HG03565 (cell line): ENCODE measurements at regions not wholly inside any gene's neighbourhood (a gene's known extent, or its start where the extent isn't known, plus 50 kb on each side); places are given as distances from the start of the nearest gene placed in this dataset.
"Not testable (repeated sequence)": the region's sequence is repeated elsewhere in the genome, so short reads cannot be mapped to it uniquely, and the experiment has no call there.

Experiments
- ATAC-seq: cut with Tn5 transposase; IDR thresholded peaks from one replicate; pipeline ENCODE4 v1.9.1; 2021; ENCODE audit warnings: mild to moderate bottlenecking, moderate library complexity; ENCODE audit not compliant: unreplicated experiment

DNA sequence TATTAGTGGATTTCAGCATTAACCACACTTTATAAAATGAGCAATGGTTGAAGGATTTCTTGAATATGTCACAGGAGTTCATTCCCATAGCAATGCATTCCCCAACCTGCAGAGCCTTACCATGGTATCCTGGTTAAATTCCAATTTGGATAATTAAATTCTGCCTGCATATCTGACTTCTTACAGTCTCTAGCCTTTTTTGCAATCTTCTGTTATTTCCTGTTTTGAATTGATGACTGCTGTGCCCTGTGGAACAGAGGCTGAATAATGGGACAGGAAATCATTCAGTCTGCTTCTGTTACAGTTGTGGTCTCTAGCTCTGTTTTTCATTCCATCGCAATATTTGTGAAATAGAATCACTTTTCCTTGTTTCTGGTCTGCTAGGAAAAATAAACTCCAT, 1823.9 kb downstream of the PLA2G4A start:
- no peak for ATAC-seq

- ATAC-seq = not testable (repeated sequence)
Observed at GRCh38 chr1:188655966-188656365, 1821.7 kb downstream of the BRINP3 start.

DNA sequence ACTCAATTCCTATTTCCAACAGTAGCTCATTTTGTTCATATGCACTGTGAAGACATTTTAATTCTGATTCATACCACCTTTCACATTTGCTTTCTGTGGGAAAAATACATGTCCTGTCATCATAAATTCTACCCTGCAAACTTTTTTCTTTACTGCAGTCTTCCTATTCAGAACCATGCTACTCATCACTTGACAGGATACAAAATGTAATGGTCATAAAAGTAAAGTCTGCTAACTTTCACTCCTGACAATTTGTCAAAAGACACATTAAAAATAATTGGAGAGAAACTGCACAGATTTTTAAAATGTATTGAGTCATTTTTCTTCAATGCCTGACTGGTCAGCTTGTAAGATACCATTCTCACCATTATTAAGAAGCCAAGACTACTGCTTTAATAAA, 1817.1 kb downstream of the BRINP3 start:
- ATAC-seq = no peak

DNA sequence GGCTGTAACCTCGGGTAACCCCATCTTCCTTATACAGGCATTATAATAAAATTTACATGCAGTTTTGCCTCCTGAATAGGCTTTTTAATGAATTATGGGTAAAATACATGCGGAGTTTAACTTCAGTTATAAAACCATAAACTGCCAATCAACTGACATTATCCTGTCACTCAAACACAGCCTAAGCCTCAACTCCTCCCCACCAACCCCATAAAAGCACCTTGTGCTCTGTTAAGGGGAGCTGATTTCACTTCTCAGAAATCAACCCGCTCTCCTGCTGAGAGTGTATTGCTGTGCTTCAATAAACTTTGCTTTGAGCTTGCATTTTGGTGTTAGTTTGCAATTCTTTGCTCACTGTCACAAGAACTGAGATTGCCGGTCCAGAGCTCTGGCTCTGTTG, 1812.2 kb downstream of the BRINP3 start:
- no peak for ATAC-seq

DNA sequence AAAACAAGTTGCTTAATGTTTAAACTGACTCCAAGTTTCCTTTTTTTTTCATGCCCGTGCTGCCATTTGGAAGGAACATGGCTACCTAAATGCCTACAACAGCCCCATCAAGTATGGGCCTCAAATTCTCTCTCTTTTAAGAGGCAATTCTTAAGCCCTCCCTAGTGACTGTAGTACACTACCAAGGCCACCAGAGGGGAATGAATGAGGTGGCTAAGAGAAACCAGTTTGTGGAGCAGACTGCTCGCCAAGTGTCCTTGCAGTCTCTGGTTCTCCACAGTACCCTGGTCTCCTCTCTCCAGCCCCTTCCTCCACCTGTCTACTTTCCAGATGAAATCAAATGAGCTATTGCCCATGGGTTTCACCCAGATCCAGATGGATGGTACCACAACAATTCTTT, 1809.6 kb downstream of the BRINP3 start:
- no peak for ATAC-seq

GRCh38 chr1:188669728-188670382, 1807.8 kb downstream of the BRINP3 start:
- no peak for ATAC-seq

DNA sequence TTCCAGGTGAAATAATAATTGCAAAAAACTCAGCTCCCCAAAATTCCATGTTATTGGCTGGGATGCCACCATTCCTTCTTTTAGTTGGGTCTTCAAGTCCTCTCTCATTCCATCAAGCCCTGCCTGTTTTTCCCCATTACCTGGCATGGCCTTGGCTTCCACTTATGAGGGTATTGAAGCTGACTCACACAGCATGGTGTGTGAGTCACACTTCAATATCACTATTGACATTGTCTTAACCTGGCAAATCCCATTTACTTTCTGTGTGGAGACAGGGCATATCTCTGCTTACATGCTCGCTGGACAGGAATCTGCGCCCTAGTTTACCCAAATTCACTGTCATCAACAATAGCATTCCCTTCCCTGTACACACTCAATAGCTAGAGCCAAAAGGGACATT, 1806.8 kb downstream of the BRINP3 start:
- no peak for ATAC-seq

DNA sequence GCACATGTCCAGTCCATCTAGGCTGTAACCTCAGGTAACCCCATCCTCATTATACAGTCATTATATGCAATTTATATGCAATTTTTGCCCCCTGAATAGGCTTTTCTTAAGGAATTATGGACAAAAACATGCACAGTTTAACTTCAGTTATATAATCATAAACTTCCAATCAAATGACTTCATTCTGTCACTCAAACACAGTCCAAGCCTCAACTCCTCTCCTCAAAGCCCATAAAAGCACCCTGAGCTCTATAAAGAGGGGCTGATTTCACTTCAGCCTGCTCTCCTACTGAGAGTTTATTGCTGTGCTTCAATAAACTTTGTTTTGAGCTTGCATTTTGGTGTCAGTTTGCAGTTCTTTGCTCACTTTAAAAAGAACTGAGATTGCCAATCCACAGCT, 1805.5 kb downstream of the BRINP3 start:
- no peak for ATAC-seq

DNA sequence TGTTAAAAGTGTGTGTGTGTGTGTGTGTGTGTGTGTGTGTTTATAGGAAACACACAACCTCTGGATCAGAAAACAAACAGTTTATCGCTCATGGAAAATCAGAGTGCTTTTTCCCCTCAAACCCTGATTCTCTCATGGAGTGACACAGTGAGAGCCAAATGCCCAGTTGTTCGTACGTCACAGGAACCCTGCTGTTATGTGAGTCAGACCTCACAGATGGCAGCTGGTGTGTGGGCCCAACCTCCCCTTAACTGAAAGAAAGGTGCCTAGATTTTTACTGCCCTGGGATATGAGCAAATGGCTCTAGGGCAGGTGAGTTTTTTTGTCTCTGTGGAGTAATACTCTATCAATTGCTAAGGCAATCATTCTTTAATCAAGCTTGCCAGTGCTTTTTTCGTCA, 1788.1 kb downstream of the BRINP3 start:
- no peak for ATAC-seq

DNA sequence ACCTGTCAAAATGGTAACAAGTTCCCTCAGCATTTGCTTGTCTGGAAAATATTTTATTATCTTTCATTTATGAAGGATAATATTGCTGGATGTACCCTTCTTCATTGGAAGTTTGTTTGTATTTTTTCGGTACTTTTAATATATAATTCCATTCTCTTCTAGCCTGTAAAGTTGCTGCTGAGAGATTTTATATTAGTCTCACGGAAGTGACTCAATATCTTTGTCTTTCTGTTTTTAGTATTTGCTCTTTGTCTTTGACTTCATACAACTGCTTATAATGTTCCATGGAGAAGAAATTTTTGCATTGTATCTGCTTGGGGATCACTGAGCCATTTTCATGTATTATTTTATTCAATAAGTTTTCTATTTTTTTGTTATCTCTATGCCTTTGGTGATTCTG, 1777.5 kb downstream of the BRINP3 start:
- no peak for ATAC-seq

DNA sequence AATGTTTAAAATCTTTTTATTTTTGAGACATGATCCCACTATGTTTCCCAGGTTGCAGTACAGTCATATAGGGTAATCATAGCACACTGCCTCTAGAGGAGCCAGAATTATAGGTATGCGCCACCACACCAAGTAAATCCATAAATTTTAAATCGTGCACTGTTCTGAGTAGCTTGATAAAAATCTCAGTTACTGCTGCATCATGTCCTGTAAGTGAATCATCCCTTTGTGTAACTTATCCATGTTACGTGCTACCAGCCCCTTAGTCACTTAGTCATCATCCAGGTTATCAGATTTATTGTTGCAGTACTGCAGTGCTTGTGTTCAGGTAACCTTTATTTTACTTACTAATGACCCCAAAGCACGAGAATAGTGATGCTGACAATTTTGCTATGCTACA, 1770.9 kb downstream of the BRINP3 start:
- ATAC-seq = no peak

- no peak for ATAC-seq
Observed at GRCh38 chr1:188708795-188709535, 1768.7 kb downstream of the BRINP3 start.

DNA sequence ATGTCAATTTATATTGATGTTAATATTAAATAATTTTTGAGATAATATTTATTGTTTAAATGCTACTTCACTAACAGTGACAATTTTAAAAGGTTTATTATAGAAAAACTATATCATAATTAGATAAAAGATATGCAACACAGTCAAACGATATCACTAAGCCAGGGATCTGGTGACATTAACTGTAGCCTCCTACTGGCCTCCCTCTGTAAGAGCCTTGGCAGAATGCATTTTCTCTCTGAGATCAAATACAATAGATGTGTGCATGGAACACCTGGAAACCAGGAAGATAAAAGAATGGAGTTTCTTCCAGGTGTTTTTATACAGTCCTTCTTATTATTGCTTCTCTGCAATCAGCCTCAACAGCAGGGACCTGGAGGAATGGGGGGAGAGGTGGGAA, 1762.1 kb downstream of the BRINP3 start:
- no peak for ATAC-seq

DNA sequence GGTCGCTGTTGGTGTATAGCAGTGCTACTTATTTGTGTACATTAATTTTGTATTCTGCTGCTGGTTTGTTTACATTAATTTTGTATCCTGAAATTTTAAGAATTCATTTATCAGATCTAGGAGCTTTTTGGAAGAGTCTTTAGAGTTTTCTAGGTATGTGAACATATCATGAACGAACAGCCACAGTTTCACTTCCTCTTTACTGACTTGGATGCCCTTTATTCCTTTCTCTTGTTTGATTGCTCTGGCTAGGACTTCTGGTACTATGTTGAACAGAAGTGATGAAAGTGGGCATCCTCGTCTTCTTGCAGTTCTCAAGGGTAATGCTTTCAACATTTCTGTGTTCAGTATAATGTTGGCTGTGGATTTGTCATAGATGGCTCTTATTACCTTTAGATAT, 1757.9 kb downstream of the BRINP3 start:
- no peak for ATAC-seq

- ATAC-seq = no peak
Observed at GRCh38 chr1:188723332-188724020, 1754.2 kb downstream of the BRINP3 start.

DNA sequence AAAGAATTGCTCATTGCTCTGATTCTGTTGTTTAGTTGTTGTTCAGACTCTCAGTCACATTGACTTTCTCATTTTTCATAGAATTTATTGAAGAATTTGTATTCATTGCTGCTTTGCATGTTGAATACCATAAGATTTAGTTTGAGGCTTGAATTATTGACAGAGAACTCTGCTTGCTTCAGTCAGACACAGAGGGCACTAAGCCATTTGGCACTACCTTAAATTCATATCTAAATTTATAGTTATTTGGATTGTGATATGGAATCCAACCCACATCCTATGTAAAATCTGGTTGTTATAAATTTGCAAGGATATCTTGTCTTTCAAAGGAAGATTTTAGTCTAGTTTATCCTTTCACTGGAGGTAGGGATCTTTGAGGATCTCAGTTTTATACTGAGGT, 1748.6 kb downstream of the BRINP3 start:
- no peak for ATAC-seq

- ATAC-seq = no peak
Observed at GRCh38 chr1:188735567-188735966, 1742.1 kb downstream of the BRINP3 start.

GRCh38 chr1:188749275-188749674, 1728.4 kb downstream of the BRINP3 start:
- not testable (repeated sequence) for ATAC-seq

GRCh38 chr1:188752027-188752426, 1725.6 kb downstream of the BRINP3 start:
- not testable (repeated sequence) for ATAC-seq

DNA sequence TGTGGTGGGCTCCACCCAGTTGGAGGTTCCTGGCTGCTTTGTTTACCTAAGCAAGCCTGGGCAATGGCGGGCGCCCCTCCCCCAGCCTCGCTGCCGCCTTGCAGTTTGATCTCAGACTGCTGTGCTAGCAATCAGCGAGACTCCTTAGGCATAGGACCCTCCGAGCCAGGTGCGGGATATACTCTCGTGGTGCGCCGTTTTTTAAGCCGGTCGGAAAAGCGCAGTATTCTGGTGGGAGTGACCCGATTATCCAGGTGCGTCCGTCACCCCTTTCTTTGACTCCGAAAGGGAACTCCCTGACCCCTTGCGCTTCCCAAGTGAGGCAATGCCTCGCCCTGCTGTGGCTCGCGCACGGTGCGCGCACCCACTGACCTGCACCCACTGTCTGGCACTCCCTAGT, 1719.9 kb downstream of the BRINP3 start:
- not testable (repeated sequence) for ATAC-seq

GRCh38 chr1:188761226-188761625, 1716.4 kb downstream of the BRINP3 start:
- no peak for ATAC-seq

GRCh38 chr1:188762166-188762743, 1715.4 kb downstream of the BRINP3 start:
- no peak for ATAC-seq
